Spleen (tissue), 7 donors: ENCODE measurements at regions not wholly inside any gene's neighbourhood (a gene's known extent, or its start where the extent isn't known, plus 50 kb on each side); places are given as distances from the start of the nearest gene placed in this dataset.

Source experiments
- POLR2A ChIP-seq, 3 donors: fragments of 450-650 bp; IDR thresholded peaks; one replicate each; pipeline ENCODE4 v1.5.1; 2017; ENCODE audit warnings: antibody characterized with exemption in 3 of 3, mild to moderate bottlenecking in 1 of 3
- POLR2AphosphoS5 ChIP-seq, 3 donors: sonication (generic); formaldehyde crosslinking; IDR thresholded peaks; one replicate each; pipeline ENCODE4 v1.5.1; 2017; ENCODE audit warnings: antibody characterized with exemption in 3 of 3
- TF ChIP-seq, protein P1 (sequence below), 11 experiments: fragments of 200-600 bp in 7 of 11; fragments of 450-650 bp in 4 of 11; sonication (generic) in 4 of 11; IDR thresholded peaks in 8 of 11; conservative IDR thresholded peaks in 3 of 11; 1 replicate in 7 of 11; 2 replicates in 4 of 11; pipeline versions ENCODE4 v1.4.0 to v1.8.0; 2016 to 2021; ENCODE audit warnings: antibody characterized with exemption in 11 of 11, inconsistent platforms in 4 of 11, mild to moderate bottlenecking in 1 of 11
- donor health status: DM: no; HTN: no; CAD: no; lungs with moderate emphysema.
- donor health status: DM: no; HTN: no; CAD: no.
- donor health status: DM: no; HTN: no; CAD: no.

DNA sequence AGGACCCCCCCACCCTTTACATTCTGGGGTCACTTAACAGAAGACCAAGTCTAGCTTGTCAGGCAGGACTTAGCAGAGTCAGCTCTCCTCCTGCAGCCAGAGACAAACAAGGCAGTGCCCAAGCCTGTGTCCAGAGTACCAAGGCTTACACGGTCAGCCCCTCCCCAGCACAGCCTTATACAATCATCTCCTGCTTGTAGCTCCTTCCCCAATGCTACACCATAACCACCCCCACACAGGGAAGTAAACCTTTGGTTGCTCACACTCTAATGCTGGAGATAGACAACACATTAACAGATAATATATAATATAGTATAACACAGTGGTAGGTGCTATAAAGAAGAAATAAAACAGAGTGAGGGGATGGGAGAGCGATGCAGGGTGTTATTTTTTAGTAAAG lies 175.4 kb upstream of the PWP1 start:
- TF ChIP-seq, protein P1, sequence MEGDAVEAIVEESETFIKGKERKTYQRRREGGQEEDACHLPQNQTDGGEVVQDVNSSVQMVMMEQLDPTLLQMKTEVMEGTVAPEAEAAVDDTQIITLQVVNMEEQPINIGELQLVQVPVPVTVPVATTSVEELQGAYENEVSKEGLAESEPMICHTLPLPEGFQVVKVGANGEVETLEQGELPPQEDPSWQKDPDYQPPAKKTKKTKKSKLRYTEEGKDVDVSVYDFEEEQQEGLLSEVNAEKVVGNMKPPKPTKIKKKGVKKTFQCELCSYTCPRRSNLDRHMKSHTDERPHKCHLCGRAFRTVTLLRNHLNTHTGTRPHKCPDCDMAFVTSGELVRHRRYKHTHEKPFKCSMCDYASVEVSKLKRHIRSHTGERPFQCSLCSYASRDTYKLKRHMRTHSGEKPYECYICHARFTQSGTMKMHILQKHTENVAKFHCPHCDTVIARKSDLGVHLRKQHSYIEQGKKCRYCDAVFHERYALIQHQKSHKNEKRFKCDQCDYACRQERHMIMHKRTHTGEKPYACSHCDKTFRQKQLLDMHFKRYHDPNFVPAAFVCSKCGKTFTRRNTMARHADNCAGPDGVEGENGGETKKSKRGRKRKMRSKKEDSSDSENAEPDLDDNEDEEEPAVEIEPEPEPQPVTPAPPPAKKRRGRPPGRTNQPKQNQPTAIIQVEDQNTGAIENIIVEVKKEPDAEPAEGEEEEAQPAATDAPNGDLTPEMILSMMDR (IDR thresholded peaks at IDR 0.05 in 8 of 11, conservative IDR thresholded peaks at IDR 0.05 in 3 of 11), result no peak
- no peak for TF ChIP-seq POLR2A (IDR thresholded peaks at IDR 0.05)
- TF ChIP-seq POLR2AphosphoS5 (IDR thresholded peaks at IDR 0.05), result no peak
